SK-N-SH treated with all-trans-retinoic acid at 6 μM for 48 hours (cell line): ENCODE measurements at regions not wholly inside any gene's neighbourhood (a gene's known extent, or its start where the extent isn't known, plus 50 kb on each side); places are given as distances from the start of the nearest gene placed in this dataset.

ENCODE experiments used
- SNAI2 ChIP-seq: fragments of 250-450 bp; sonication (Bioruptor Pico); IDR thresholded peaks from 2 replicates; pipeline ENCODE4 v1.5.0; 2020; ENCODE audit warnings: mild to moderate bottlenecking, moderate library complexity
- TF ChIP-seq, protein P1 (sequence below): fragments of 250-450 bp; sonication (Bioruptor Pico); IDR thresholded peaks from 2 replicates; pipeline ENCODE4 v1.8.0; 2020; ENCODE audit warnings: mild to moderate bottlenecking, moderate library complexity, borderline replicate concordance

DNA sequence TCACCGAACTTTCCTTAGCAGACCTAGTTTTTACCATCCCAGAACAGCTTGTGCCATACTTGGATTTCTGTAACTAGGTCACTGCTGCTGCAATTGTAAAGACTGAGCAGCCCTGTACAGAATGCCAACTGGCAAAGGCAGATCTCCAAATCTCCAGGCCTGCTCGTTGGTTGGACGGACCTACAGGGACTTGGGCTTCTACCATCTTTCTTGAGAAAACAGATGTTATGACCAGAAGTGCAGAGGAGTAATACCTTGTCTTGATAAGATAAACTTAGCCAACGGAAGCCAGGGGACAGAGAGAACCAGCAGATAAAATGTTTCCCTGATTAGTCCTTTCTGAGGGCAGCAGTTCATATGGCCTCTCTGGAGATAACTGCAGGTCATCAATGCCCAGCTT is 304.1 kb downstream of the RFPL4B start:
- TF ChIP-seq, protein P1, sequence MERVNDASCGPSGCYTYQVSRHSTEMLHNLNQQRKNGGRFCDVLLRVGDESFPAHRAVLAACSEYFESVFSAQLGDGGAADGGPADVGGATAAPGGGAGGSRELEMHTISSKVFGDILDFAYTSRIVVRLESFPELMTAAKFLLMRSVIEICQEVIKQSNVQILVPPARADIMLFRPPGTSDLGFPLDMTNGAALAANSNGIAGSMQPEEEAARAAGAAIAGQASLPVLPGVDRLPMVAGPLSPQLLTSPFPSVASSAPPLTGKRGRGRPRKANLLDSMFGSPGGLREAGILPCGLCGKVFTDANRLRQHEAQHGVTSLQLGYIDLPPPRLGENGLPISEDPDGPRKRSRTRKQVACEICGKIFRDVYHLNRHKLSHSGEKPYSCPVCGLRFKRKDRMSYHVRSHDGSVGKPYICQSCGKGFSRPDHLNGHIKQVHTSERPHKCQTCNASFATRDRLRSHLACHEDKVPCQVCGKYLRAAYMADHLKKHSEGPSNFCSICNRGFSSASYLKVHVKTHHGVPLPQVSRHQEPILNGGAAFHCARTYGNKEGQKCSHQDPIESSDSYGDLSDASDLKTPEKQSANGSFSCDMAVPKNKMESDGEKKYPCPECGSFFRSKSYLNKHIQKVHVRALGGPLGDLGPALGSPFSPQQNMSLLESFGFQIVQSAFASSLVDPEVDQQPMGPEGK (CRISPR knock-in tag), result no peak
- no peak for TF ChIP-seq SNAI2 (CRISPR knock-in tag)
